GM12878 (cell line): ENCODE measurements at regions not wholly inside any gene's neighbourhood (a gene's known extent, or its start where the extent isn't known, plus 50 kb on each side); places are given as distances from the start of the nearest gene placed in this dataset.

Experiments
- ATAC-seq: fragments of 200-7000 bp; cut with Tn5 transposase; 3 replicates; pipeline ENCODE4 v1.9.1; 2020; ENCODE audit warnings: mild to moderate bottlenecking, moderate library complexity
- BruUV-seq: library from RNA; stranded (reverse); fragments of 400-500 nt; replicated peaks from 2 replicates; lab custom pipeline; 2021; lab: Mats Ljungman, UMichigan
- CTCF ChIA-PET: fragments of 300-600 bp; sonication (Branson Sonifier 250); formaldehyde crosslinking; extraction: SDS; loops from one replicate; lab custom pipeline; 2021; ENCODE audit warnings: inconsistent platforms; lab: Yijun Ruan, JAX
- POLR2A ChIA-PET: fragments of 350-600 bp; formaldehyde crosslinking; extraction: SDS; loops from one replicate; lab custom pipeline; 2021; ENCODE audit warnings: inconsistent platforms; lab: Charles Lee
- RAD21 ChIA-PET: fragments of 300-600 bp; sonication (Branson Sonifier 250); formaldehyde crosslinking; loops from one replicate; lab custom pipeline; 2023; ENCODE audit warnings: antibody characterized with exemption; ENCODE audit not compliant: unreplicated experiment; lab: Charles Lee
- SMC1A ChIA-PET: fragments of 300-600 bp; sonication (Branson Sonifier 250); formaldehyde crosslinking; loops from one replicate; lab custom pipeline; 2023; ENCODE audit not compliant: unreplicated experiment, uncharacterized antibody; lab: Charles Lee
- DNase-seq: peaks from one replicate; pipeline ENCODE4 v3.0.0-alpha.2; 2011; ENCODE audit warnings: low read depth, low spot score
- FAIRE-seq: peaks from 3 replicates; lab custom pipeline; 2011; peaks lifted over from hg19 to GRCh38; lab: Jason Lieb, UNC
- H2AFZ ChIP-seq: 2 replicates; pipeline ENCODE4 v1.6.0; 2011; ENCODE audit warnings: low read depth, low read length, control low read depth; ENCODE audit not compliant: control insufficient read depth
- H3K27ac ChIP-seq: 2 replicates; pipeline ENCODE4 v1.5.1; 2011; ENCODE audit warnings: control low read depth; ENCODE audit not compliant: control insufficient read depth, insufficient read depth
- H3K27me3 ChIP-seq, 2 experiments: replicated peaks in 1 of 2; 2 replicates each; pipeline versions ENCODE4 v1.6.0 to v1.6.1; 2011; ENCODE audit warnings: low read length in 1 of 2; ENCODE audit not compliant: control insufficient read depth in 2 of 2, insufficient read depth in 2 of 2
- H3K36me3 ChIP-seq, 2 experiments: 2 replicates each; pipeline ENCODE4 v1.5.1; 2011; ENCODE audit warnings: low read length in 1 of 2; ENCODE audit not compliant: control insufficient read depth in 2 of 2, insufficient read depth in 2 of 2
- H3K4me1 ChIP-seq: 2 replicates; pipeline ENCODE4 v1.6.1; 2011; ENCODE audit warnings: mild to moderate bottlenecking, low read length, moderate library complexity, mixed read lengths; ENCODE audit not compliant: control insufficient read depth, insufficient read depth
- H3K4me2 ChIP-seq: 2 replicates; pipeline ENCODE4 v1.6.0; 2011; ENCODE audit warnings: control low read depth; ENCODE audit not compliant: control insufficient read depth, insufficient read depth
- H3K4me3 ChIP-seq: fragments of 200-600 bp; sonication (generic); 2 replicates; pipeline ENCODE4 v1.5.1; 2016
- H3K79me2 ChIP-seq: 2 replicates; pipeline ENCODE4 v1.6.0; 2011; ENCODE audit warnings: low read length; ENCODE audit not compliant: control insufficient read depth, insufficient read depth
- H3K9ac ChIP-seq: 2 replicates; pipeline ENCODE4 v1.8.0; 2011; ENCODE audit warnings: low read length, control low read depth, mixed read lengths; ENCODE audit not compliant: control insufficient read depth, insufficient read depth
- H3K9me3 ChIP-seq: replicated peaks from 3 replicates; pipeline ENCODE4 v1.5.1; 2011; ENCODE audit warnings: mild to moderate bottlenecking, low read length; ENCODE audit not compliant: control insufficient read depth, insufficient read depth
- H4K20me1 ChIP-seq: 2 replicates; pipeline ENCODE4 v1.6.0; 2011; ENCODE audit not compliant: control insufficient read depth, insufficient read depth
- ASH2L ChIP-seq: fragments of 300-600, 200-600 bp; sonication (generic); IDR thresholded peaks from 2 replicates; pipeline ENCODE4 v1.6.1; 2017; ENCODE audit warnings: low read depth, mild to moderate bottlenecking, borderline replicate concordance
- CBFB ChIP-seq: IDR thresholded peaks from 2 replicates; pipeline ENCODE4 v1.6.1; 2016; ENCODE audit warnings: antibody characterized with exemption, low read depth
- CHD2 ChIP-seq: IDR thresholded peaks from 2 replicates; pipeline ENCODE4 v1.6.1; 2011; ENCODE audit warnings: low read depth, low read length, improper control_type of control experiment, borderline replicate concordance
- CHD4 ChIP-seq: fragments of 200-600 bp; sonication (generic); IDR thresholded peaks from 2 replicates; pipeline ENCODE4 v1.6.1; 2016; ENCODE audit warnings: mild to moderate bottlenecking
- EP300 ChIP-seq, 2 experiments: fragments of 150-350 bp in 1 of 2; IDR thresholded peaks; 2 replicates each; pipeline ENCODE4 v1.6.1; 2011 to 2012; ENCODE audit warnings: low read depth in 2 of 2, low read length in 2 of 2, borderline replicate concordance in 1 of 2, improper control_type of control experiment in 1 of 2, inconsistent platforms in 1 of 2; ENCODE audit not compliant: control insufficient read depth in 1 of 2
- GATAD2B ChIP-seq: fragments of 450-650 bp; conservative IDR thresholded peaks from 2 replicates; pipeline ENCODE4 v1.6.1; 2017; ENCODE audit warnings: low read depth, mild to moderate bottlenecking, moderate library complexity
- JUND ChIP-seq: IDR thresholded peaks from 2 replicates; pipeline ENCODE4 v1.6.1; 2012; ENCODE audit warnings: low read depth, mild to moderate bottlenecking, low read length, improper control_type of control experiment, moderate library complexity
- KAT2A ChIP-seq: conservative IDR thresholded peaks from 2 replicates; pipeline ENCODE4 v1.6.1; 2011; ENCODE audit warnings: low read depth, low read length; ENCODE audit not compliant: control insufficient read depth
- RAD51 ChIP-seq: fragments of 450-650 bp; IDR thresholded peaks from 2 replicates; pipeline ENCODE4 v1.6.1; 2016; ENCODE audit warnings: moderate library complexity, mild to moderate bottlenecking, inconsistent platforms
- SRF ChIP-seq, 2 experiments: IDR thresholded peaks; 2 replicates each; pipeline ENCODE4 v1.6.1; 2011; ENCODE audit warnings: low read depth in 2 of 2, low read length in 2 of 2, mild to moderate bottlenecking in 1 of 2, moderate library complexity in 1 of 2
- WGBS: methylation state at CpG from one replicate; pipeline ENCODE4 v1.1.6; 2016; ENCODE audit warnings: low lambda C conversion rate; ENCODE audit not compliant: insufficient replicate concordance, insufficient coverage; ENCODE audit errors: missing lambda C conversion rate; 5-methylcytosine and 5-hydroxymethylcytosine counted together
- in situ Hi-C: fragments of 300-500 bp; cut with MboI; formaldehyde crosslinking; loops from 9 replicates; pipeline ENCODE4 v1.14.3; 2018; ENCODE audit warnings: mixed read lengths
- intact Hi-C: fragments of 100-400 bp; cut with micrococcal nuclease; formaldehyde crosslinking; loops from one replicate; pipeline ENCODE4 v1.14.2; 2022; ENCODE audit not compliant: unreplicated experiment
- TF ChIP-seq, protein P1 (sequence below), 3 experiments: IDR thresholded peaks in 2 of 3; conservative IDR thresholded peaks in 1 of 3; 2 replicates each; pipeline ENCODE4 v1.5.1; 2011; ENCODE audit warnings: low read depth in 3 of 3, low read length in 3 of 3, mild to moderate bottlenecking in 3 of 3, control low read depth in 2 of 3, moderate library complexity in 2 of 3, inconsistent platforms in 1 of 3, mixed read lengths in 1 of 3; ENCODE audit not compliant: control insufficient read depth in 2 of 3, insufficient read depth in 1 of 3; ENCODE audit errors: extremely low read depth in 1 of 3
- TF ChIP-seq, protein P2 (sequence below): IDR thresholded peaks from 2 replicates; pipeline ENCODE4 v1.6.1; 2011; ENCODE audit warnings: borderline replicate concordance, low read depth, mild to moderate bottlenecking, moderate library complexity, low read length; ENCODE audit not compliant: insufficient read depth, poor library complexity, severe bottlenecking
- TF ChIP-seq, protein P3 (sequence below): IDR thresholded peaks from 2 replicates; pipeline ENCODE4 v1.6.1; 2011; ENCODE audit warnings: low read depth, mild to moderate bottlenecking, low read length, moderate library complexity, borderline replicate concordance; ENCODE audit errors: extremely low read depth
- TF ChIP-seq, protein P4 (sequence below): fragments of 450-650 bp; IDR thresholded peaks from 2 replicates; pipeline ENCODE4 v1.6.1; 2018; ENCODE audit warnings: mild to moderate bottlenecking, low read depth, moderate library complexity; ENCODE audit not compliant: partially characterized antibody

DNA sequence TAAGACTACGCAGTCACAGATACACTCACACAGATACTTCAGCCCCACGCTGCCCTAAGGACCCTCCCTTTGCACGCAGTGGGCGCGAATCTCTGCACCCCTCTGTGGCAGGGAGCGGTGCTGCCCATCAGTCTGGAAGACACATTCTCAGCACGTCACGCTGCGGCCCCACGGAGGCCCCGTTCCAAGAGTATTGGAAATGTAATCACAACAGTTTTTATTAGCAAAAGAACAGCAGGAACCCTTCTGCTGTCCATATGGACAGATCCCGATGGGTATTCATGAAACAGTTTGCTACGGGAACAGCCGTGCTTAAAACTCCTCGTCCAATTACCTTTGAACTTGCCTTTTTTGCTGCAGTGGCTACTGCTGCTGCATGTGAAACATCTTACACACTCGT lies 131.0 kb downstream of the RPS24 start (continued):
- TF ChIP-seq, protein P1, sequence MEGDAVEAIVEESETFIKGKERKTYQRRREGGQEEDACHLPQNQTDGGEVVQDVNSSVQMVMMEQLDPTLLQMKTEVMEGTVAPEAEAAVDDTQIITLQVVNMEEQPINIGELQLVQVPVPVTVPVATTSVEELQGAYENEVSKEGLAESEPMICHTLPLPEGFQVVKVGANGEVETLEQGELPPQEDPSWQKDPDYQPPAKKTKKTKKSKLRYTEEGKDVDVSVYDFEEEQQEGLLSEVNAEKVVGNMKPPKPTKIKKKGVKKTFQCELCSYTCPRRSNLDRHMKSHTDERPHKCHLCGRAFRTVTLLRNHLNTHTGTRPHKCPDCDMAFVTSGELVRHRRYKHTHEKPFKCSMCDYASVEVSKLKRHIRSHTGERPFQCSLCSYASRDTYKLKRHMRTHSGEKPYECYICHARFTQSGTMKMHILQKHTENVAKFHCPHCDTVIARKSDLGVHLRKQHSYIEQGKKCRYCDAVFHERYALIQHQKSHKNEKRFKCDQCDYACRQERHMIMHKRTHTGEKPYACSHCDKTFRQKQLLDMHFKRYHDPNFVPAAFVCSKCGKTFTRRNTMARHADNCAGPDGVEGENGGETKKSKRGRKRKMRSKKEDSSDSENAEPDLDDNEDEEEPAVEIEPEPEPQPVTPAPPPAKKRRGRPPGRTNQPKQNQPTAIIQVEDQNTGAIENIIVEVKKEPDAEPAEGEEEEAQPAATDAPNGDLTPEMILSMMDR (IDR thresholded peaks at IDR 0.05 in 2 of 3, conservative IDR thresholded peaks at IDR 0.05 in 1 of 3; ENCODE audit: control insufficient read depth in 2 of 3, extremely low read depth in 1 of 3, insufficient read depth in 1 of 3, low read depth in 3 of 3, low read length in 3 of 3): no peak
- TF ChIP-seq EP300 (IDR thresholded peaks at IDR 0.05; ENCODE audit: borderline replicate concordance in 1 of 2, control insufficient read depth in 1 of 2, low read depth in 2 of 2, low read length in 2 of 2): no peak
- TF ChIP-seq, all 136 proteins: peak for 0

DNA sequence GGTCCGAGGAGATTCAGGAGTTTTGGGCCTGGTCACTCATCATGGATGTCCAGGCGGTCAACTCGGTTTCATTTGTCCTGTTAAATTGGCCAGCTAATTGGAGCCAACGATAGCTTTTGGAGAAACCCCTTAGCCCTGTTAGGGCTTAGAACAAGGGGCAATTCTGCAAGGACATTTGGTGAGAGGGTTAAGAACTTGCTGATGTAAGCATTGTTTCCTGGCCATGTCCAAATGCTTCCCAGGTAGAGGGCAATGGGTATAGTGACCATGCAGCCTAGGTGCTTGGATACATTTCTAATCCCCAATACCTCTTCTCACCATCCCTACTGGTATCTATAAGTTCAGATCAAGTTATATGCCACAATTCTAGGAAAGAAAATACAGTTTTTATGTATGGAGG lies 131.5 kb downstream of the RPS24 start:
- H3K27me3 ChIP-seq: peaks cover 0 to 1% of the 10 kb centered on the region in 2 experiments; a peak in 2 of 4 replicates
- H2AFZ ChIP-seq: no peak overlapping the region
- ChIA-PET RAD21 (no interaction called here), CTCF (no interaction called here), POLR2A (no interaction called here), SMC1A (no interaction called here)
- WGBS: 49% methylated on average over 4 of the region's 4 CpGs
- intact Hi-C loops: no loop called here
- no peak overlapping the region for H3K27ac ChIP-seq
- in situ Hi-C loops: no loop called here
- BruUV-seq: no TSS peak
- H3K9me3 ChIP-seq: no peaks in the 10 kb centered on the region
- no peaks in the 10 kb centered on the region for H3K79me2 ChIP-seq
- H3K4me2 ChIP-seq: no peak overlapping the region
- H4K20me1 ChIP-seq: no peaks in the 10 kb centered on the region
- H3K4me3 ChIP-seq: no peak overlapping the region
- no peak for FAIRE-seq
- DNase-seq: no peak
- no peak for ATAC-seq
- no peak overlapping the region for H3K9ac ChIP-seq
- H3K4me1 ChIP-seq: no peaks in the 10 kb centered on the region
- H3K36me3 ChIP-seq: no peaks in the 10 kb centered on the region
- TF ChIP-seq, protein P2, sequence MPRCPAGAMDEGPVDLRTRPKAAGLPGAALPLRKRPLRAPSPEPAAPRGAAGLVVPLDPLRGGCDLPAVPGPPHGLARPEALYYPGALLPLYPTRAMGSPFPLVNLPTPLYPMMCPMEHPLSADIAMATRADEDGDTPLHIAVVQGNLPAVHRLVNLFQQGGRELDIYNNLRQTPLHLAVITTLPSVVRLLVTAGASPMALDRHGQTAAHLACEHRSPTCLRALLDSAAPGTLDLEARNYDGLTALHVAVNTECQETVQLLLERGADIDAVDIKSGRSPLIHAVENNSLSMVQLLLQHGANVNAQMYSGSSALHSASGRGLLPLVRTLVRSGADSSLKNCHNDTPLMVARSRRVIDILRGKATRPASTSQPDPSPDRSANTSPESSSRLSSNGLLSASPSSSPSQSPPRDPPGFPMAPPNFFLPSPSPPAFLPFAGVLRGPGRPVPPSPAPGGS: no peak
- no peak for TF ChIP-seq JUND
- no peak for TF ChIP-seq CBFB
- no peak for TF ChIP-seq CHD4
- TF ChIP-seq, protein P3, sequence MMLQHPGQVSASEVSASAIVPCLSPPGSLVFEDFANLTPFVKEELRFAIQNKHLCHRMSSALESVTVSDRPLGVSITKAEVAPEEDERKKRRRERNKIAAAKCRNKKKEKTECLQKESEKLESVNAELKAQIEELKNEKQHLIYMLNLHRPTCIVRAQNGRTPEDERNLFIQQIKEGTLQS: no peak
- TF ChIP-seq, protein P4, sequence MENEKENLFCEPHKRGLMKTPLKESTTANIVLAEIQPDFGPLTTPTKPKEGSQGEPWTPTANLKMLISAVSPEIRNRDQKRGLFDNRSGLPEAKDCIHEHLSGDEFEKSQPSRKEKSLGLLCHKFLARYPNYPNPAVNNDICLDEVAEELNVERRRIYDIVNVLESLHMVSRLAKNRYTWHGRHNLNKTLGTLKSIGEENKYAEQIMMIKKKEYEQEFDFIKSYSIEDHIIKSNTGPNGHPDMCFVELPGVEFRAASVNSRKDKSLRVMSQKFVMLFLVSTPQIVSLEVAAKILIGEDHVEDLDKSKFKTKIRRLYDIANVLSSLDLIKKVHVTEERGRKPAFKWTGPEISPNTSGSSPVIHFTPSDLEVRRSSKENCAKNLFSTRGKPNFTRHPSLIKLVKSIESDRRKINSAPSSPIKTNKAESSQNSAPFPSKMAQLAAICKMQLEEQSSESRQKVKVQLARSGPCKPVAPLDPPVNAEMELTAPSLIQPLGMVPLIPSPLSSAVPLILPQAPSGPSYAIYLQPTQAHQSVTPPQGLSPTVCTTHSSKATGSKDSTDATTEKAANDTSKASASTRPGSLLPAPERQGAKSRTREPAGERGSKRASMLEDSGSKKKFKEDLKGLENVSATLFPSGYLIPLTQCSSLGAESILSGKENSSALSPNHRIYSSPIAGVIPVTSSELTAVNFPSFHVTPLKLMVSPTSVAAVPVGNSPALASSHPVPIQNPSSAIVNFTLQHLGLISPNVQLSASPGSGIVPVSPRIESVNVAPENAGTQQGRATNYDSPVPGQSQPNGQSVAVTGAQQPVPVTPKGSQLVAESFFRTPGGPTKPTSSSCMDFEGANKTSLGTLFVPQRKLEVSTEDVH: no peak
- no peak for TF ChIP-seq KAT2A
- TF ChIP-seq ASH2L: no peak
- TF ChIP-seq GATAD2B: no peak
- TF ChIP-seq RAD51: no peak
- TF ChIP-seq SRF (IDR thresholded peaks at IDR 0.05; ENCODE audit: low read depth in 2 of 2, low read length in 2 of 2): no peak
- no peak for TF ChIP-seq CHD2
